NCI-H2196 (cell line): ENCODE measurements at regions not wholly inside any gene's neighbourhood (a gene's known extent, or its start where the extent isn't known, plus 50 kb on each side); places are given as distances from the start of the nearest gene placed in this dataset.

ENCODE experiments used
- DNase-seq: peaks from one replicate; lab custom pipeline; 2025; ENCODE audit not compliant: unreplicated experiment; lab: John Stamatoyannopoulos, UW

- DNase-seq, result no peak
These were observed 292.3 kb upstream of the CD180 start for GRCh38 chr5:67488885-67489284.

- DNase-seq, result no peak
These were observed 291.3 kb upstream of the CD180 start for GRCh38 chr5:67487862-67488261.

DNA sequence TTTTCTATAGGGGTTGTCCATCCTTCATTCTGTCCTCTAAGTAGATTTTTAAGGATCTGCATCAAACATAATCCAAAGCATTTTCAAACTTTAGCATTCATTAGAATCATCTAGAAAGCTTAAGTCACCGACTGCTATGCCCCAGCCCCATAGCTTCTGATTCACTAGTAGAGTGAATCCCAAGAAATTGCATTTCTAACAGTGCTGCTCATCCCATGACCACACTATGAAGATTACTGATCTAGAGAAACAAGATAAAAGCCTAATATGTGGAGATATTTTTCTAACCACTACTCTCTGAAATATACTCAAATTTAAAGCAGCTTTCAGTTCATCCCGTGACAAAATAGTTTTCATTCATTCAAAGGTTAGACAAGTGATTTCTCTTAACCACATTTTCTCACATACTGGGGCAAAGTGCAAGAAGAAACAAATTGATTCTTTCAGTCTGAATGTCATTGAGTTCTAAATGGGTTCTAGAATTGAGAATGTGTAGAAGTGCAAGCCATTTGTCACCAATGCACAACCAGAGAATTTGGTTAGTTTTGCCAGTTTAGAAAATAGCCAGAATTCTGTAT lies 286.9 kb upstream of the CD180 start:
- DNase-seq, result no peak

- DNase-seq, result no peak
These were observed 284.8 kb upstream of the CD180 start for GRCh38 chr5:67481362-67481761.

DNA sequence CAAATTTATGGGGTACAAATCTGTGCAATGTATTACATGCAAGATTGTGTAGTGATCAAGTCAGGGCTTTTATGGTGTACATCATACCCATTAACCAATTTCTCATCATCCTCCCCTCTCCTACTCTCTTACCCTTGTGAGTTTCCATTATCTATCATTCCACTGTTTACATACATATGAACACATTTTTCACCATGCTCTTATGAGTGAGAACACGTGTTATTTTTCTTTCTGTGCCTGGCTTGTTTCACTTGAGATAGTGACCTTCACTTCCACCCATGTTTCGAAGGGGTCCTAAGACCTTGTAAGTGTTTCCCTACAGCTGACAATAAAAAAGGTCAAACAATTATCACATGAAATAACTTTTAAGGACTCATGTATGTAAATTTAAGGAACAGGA lies 281.7 kb upstream of the CD180 start:
- no peak for DNase-seq

- no peak for DNase-seq
These were observed 280.4 kb upstream of the CD180 start for GRCh38 chr5:67476995-67477394.

DNA sequence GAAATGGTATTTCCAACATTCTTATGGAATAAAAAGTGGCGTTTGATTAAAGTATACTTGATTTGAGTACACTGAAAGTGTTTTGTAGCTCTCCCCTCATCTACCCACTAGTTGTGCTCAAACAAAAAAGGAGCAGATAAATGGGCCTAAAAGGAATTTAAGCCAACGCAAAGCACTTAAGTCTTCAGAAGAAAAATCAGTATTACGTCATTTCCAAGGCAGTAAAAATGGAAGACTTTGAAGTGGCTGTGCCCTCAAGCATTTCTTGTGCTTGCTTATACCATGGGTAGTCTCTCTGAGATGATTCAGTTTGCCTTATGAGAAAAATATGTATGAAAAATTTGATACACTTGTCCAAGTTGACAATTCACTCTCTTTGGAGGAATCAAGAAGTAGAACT lies 279.9 kb upstream of the CD180 start:
- DNase-seq, result no peak

GRCh38 chr5:67475489-67475888 lies 278.9 kb upstream of the CD180 start:
- no peak for DNase-seq

DNA sequence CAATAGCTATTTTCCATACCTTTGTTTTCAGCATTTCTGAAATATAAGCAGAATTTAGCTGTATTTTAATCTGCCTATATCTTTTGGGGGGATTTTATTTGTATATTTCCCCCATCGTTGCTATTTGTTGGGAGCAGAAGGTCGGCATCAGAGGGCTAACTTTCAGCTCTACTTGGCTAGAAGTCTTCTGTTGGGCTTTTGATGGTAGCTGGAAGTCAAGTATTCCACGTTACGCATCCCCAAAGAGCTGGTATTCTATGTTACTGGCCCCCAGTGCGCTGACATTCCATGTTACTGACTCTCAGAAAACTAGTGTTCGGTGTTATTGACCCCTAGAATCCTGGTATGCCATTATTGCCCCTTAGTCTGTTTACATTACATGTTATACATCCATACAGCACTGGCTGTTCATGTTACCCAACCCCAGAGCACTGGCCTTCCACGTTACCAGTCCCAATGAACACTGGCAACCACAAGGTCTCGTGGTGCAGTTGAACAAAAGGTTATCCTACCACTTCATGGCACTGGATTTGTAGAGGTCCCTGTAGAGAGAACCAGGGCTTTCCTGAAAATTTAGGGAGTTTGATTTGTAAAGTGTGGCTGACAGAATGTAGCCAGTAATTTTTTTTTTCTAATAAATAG lies 278.1 kb upstream of the CD180 start:
- DNase-seq, result no peak

GRCh38 chr5:67467110-67467509 lies 270.5 kb upstream of the CD180 start:
- DNase-seq, result no peak

DNA sequence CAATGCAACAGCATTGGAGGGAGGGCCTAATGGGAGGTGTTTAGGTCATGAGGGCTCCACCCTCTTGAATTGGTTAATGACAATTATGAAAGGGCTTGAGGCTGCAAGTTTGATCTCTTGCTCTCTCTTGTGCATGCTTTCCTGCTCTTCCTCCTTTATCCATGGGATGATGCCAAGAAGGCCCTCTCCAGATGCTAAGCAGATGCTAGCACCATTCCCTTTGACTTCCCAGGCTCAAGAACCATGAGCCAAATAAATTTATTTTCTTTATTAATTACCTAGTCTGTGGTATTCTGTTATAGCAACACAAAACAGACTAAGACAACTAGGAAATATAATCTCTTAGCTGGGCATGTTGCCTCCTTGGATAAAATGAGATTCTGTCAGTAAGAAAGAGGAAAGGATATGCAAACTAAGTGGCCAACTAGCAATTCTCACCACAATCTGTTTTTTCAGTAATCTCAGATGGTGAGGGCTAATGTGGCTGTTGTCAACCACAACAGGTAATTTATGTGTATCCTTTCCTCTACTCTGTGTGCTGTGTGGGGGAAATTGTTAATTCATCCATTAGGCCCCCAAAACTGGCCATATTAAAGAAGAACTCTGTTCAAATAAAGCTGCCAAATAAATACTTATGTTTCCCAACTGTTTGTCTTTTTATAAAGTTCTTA lies 269.1 kb upstream of the CD180 start:
- DNase-seq, result no peak

DNA sequence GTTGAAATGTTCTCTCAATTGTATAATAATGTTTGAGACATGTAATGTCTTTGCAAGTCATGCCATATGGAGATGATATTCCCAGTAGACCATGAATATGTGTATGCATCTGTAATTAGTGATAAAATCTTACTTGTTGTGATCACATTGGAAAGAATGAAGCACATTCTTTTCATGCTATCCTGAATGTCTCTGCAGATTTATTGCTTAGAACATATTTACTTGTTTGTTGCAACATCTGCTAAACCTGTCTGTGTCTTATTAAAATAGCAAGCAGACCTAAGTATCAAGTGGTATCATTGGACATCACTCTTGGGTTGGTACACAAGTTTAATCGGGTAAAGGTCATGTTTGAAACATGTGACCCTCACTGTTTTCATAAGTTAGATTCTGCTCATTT lies 265.5 kb upstream of the CD180 start:
- DNase-seq, result no peak

DNA sequence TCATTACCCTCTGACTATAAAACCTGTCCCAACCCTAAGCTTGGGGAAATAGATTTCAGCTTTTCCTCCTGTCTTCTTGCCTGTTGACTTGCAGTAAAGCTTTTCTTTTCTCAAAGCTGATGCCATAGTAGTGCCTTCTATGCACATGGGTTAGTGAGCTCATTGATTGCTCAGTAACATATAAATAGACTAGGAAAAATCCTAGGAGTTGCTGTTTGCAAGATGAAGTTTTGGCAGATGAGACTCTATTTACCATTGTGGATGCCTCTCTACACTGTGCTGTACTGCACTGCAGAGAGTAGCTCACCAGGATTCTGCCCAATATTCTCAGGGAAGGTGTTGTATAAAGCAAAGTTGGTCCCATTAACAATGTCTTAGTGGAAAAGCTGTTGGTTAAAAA lies 262.7 kb upstream of the CD180 start:
- DNase-seq, result no peak

DNA sequence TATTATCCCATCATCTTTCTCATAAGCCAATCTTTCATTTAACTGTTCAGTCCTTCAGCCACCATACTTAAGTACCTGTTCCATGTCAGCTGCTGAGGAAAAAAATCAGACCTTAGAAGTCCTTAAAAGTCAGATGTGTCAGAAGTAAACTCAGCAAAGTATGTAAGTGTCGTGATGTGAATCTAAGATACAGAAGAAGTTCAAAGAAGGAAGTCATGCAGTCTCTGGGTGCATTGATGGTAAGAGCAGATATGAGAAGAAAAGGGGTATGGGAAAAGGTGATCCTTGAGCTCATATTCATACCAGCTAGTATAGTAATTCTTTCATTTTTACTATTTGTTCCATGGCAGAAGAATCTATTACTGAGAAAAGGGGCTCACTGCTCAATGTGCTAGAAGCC lies 259.4 kb upstream of the CD180 start:
- DNase-seq, result no peak

DNA sequence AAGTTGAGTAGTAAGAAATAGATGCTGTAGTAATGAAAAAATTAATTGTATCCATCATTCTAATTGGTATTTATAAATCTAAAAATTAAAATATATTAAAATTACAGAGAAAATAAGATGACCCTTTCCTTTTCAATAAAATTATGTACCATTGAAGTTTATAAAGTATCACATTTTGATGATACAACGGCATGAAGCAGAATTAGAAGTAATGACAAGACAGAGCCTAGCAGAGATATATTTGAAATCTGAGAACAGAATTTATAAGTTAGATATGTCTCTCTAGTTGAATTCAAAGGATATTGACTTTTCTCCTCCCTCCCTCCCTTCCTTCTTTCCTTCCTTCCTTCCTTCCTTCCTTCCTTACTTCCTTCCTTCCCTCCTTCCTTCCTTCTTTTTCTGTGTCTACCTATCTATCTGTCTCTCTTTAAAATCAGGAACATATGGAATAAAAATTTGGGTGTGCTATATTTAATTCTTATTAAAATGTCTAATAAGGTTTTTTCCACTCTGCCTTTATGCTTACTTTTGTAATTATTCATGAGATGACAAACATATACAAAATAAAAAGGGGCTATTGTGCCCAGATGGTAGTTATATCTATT lies 258.5 kb upstream of the CD180 start:
- DNase-seq, result no peak

GRCh38 chr5:67453111-67453905 lies 256.7 kb upstream of the CD180 start:
- DNase-seq, result no peak

DNA sequence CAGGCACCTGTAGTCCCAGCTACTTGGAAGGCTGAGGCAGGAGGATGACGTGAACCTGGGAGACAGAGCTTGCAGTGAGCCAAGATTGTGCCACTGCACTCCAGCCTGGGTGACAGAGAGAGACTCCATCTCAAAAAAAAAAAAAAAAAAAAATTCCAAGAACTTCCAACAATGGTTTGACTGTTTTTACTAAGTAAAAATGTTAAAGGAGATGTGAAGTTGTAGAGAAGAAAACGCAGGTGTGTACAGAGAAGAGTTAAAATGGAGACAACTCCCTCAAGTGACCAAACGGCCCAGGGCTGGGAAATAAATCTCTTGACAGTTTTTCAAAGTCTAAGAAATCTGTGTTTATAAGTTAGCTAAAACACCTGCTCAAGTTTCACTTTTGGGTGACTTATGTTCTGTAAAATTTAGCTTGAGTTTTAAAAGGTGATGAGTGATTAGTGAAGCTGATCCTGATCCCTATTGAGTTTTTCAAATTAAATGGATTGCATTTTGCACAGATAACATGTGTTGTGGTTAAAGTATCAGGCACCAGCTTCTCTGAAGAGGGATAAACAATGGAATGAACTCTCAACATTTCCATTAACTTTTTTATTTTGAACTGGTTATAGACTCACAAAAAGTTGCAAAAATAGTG lies 255.2 kb upstream of the CD180 start:
- no peak for DNase-seq

DNA sequence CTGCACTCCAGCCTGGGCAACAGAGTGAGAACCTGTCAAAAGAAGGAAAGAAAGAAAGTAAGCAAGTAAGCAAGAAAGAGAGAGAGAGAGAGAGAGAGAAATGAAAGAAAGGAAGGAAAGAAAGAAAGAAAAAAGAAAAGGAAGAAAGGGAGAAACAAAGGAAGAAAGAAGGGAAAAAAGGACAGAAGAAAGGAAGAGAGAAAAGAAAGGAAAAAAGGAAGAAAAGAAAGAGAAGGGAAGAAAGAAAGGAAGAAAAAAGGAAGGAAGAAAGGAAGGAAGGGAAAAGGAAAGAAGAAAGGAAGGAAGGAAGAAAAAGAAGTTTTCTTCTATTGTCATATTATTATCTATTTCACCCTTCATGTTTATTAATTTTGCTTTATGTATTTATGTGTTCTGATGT lies 251.1 kb upstream of the CD180 start:
- DNase-seq, result no peak

- no peak for DNase-seq
These were observed 241.6 kb upstream of the CD180 start for GRCh38 chr5:67437905-67438845.

DNA sequence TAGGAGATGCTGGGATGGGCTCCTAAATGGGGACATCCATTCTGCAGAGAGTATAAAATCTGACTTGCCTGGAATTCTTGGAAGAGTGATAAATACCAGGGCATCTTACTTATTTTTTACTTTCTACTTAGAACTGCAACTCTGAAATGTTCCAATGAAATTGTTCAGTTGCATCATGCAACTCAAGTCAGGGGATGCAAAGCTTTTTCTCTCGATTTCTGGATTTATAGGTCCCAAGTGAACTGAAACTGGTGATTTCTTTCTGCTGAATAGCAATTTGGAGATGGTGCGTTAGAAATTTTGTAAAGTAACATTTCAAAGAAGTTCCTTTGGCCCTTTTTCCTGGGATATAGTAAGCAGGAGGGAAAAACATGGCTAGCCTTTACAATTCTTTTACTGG lies 238.4 kb upstream of the CD180 start:
- DNase-seq, result no peak
